HepG2 (cell line): ENCODE measurements at regions not wholly inside any gene's neighbourhood (a gene's known extent, or its start where the extent isn't known, plus 50 kb on each side); places are given as distances from the start of the nearest gene placed in this dataset.

Experiments
- ATAC-seq: fragments of 200-7000 bp; cut with Tn5 transposase; 3 replicates; pipeline ENCODE4 v1.9.1; 2020; ENCODE audit warnings: mild to moderate bottlenecking, moderate library complexity
- BruUV-seq: library from RNA; stranded (reverse); fragments of 400-500 nt; replicated peaks from 2 replicates; lab custom pipeline; 2021; lab: Mats Ljungman, UMichigan
- CTCF ChIA-PET: fragments of 300-600 bp; formaldehyde crosslinking; extraction: SDS; loops from one replicate; lab custom pipeline; 2021; ENCODE audit warnings: low total read pairs, inconsistent platforms, low intra/inter-chr PET ratio; lab: Yijun Ruan, JAX
- POLR2A ChIA-PET: fragments of 350-600 bp; sonication (Branson Sonifier 250); formaldehyde crosslinking; loops from one replicate; lab custom pipeline; 2020; ENCODE audit warnings: antibody characterized with exemption, inconsistent platforms; lab: Yijun Ruan, JAX
- DNase-seq: peaks from one replicate; pipeline ENCODE4 v3.0.0-alpha.2; 2015; ENCODE audit warnings: low spot score
- FAIRE-seq: peaks from 3 replicates; lab custom pipeline; 2011; peaks lifted over from hg19 to GRCh38; lab: Jason Lieb, UNC
- H2AFZ ChIP-seq: one replicate; pipeline ENCODE4 v1.6.1; 2011; ENCODE audit warnings: low read length, inconsistent platforms
- H3K27ac ChIP-seq: fragments of 300-600 bp; 3 replicates; pipeline ENCODE4 v1.8.0; 2011; ENCODE audit warnings: mixed run types, mild to moderate bottlenecking, mixed read lengths, low read length, inconsistent platforms; ENCODE audit not compliant: insufficient read depth; ENCODE audit errors: extremely low read length
- H3K27me3 ChIP-seq, 2 experiments: fragments of 200-600 bp in 1 of 2; 2 replicates in 1 of 2; 3 replicates in 1 of 2; pipeline versions ENCODE4 v1.6.0 to v1.8.0; 2011; ENCODE audit warnings: low read length in 2 of 2, mild to moderate bottlenecking in 2 of 2, moderate library complexity in 2 of 2, inconsistent platforms in 1 of 2; ENCODE audit not compliant: insufficient read depth in 2 of 2, control insufficient read depth in 1 of 2
- H3K36me3 ChIP-seq, 2 experiments: fragments of 200-600 bp in 1 of 2; replicated peaks in 1 of 2; 2 replicates in 1 of 2; 3 replicates in 1 of 2; pipeline versions ENCODE4 v1.5.1 to v1.8.0; 2011; ENCODE audit warnings: low read length in 2 of 2, inconsistent platforms in 1 of 2; ENCODE audit not compliant: insufficient read depth in 2 of 2, control insufficient read depth in 1 of 2
- H3K4me1 ChIP-seq: 2 replicates; pipeline ENCODE4 v1.5.1; 2012; ENCODE audit warnings: low read length, inconsistent platforms; ENCODE audit not compliant: insufficient read depth
- H3K4me2 ChIP-seq: 2 replicates; pipeline ENCODE4 v1.6.0; 2011; ENCODE audit warnings: low read depth, low read length, inconsistent platforms
- H3K4me3 ChIP-seq, 3 experiments: fragments of 200-600 bp in 1 of 3; sonication (generic), shearing (Covaris generic) in 1 of 3; replicated peaks in 1 of 3; 2 replicates each; pipeline ENCODE4 v1.5.1; 2011 to 2016; ENCODE audit warnings: low read length in 3 of 3, inconsistent platforms in 2 of 3, low read depth in 2 of 3, mild to moderate bottlenecking in 2 of 3, control low read depth in 1 of 3, mixed read lengths in 1 of 3; ENCODE audit not compliant: insufficient read depth in 1 of 3
- H3K79me2 ChIP-seq: one replicate; pipeline ENCODE4 v1.6.1; 2011; ENCODE audit warnings: low read length, inconsistent platforms; ENCODE audit not compliant: insufficient read depth
- H3K9ac ChIP-seq: 2 replicates; pipeline ENCODE4 v1.6.0; 2011; ENCODE audit warnings: mild to moderate bottlenecking, low read depth, low read length, inconsistent platforms; ENCODE audit not compliant: insufficient read depth
- H3K9me3 ChIP-seq: 2 replicates; pipeline ENCODE4 v1.5.1; 2012; ENCODE audit warnings: mild to moderate bottlenecking, low read length
- H4K20me1 ChIP-seq: 2 replicates; pipeline ENCODE4 v1.6.0; 2011; ENCODE audit warnings: inconsistent platforms, mild to moderate bottlenecking, low read length, moderate library complexity; ENCODE audit not compliant: insufficient read depth
- CCAR2 ChIP-seq: fragments of 200-400 bp; formaldehyde crosslinking; optimal IDR thresholded peaks from 2 replicates; pipeline ENCODE3; 2018; ENCODE audit warnings: low read depth, mild to moderate bottlenecking, low read length, moderate library complexity
- ZNF34 ChIP-seq: sonication (generic); formaldehyde crosslinking; IDR thresholded peaks from 2 replicates; pipeline ENCODE4 v1.4.0; 2020; ENCODE audit warnings: mild to moderate bottlenecking, missing genetic modification reagents, borderline replicate concordance
- WGBS: methylation state at CpG from one replicate; pipeline ENCODE4 v1.1.6; 2017; ENCODE audit warnings: low lambda C conversion rate; 5-methylcytosine and 5-hydroxymethylcytosine counted together
- in situ Hi-C: cut with HindIII; loops from 2 replicates; pipeline ENCODE4 v1.10.0; 2017; ENCODE audit warnings: low pct_unique_long_range_greater_than_20kb; ENCODE audit not compliant: extremely low pct_ligation_motif_present
- intact Hi-C: fragments of 100-400 bp; cut with micrococcal nuclease; formaldehyde crosslinking; loops from one replicate; pipeline ENCODE4 v1.10.0; 2022; ENCODE audit not compliant: unreplicated experiment
- TF ChIP-seq, protein P1 (sequence below): sonication (generic); formaldehyde crosslinking; IDR thresholded peaks from 2 replicates; pipeline ENCODE4 v1.4.0; 2020; ENCODE audit warnings: missing genetic modification reagents; ENCODE audit errors: not compliant biosample characterization
- TF ChIP-seq, protein P2 (sequence below): sonication (generic); formaldehyde crosslinking; IDR thresholded peaks from 2 replicates; pipeline ENCODE4 v1.5.0; 2020; ENCODE audit warnings: missing genetic modification reagents, mild to moderate bottlenecking, borderline replicate concordance
- TF ChIP-seq, protein P3 (sequence below): sonication (generic); formaldehyde crosslinking; IDR thresholded peaks from 2 replicates; pipeline ENCODE4 v1.8.0; 2022; ENCODE audit warnings: missing genetic modification reagents, mild to moderate bottlenecking, moderate library complexity, borderline replicate concordance
- TF ChIP-seq, protein P4 (sequence below): sonication (generic); formaldehyde crosslinking; IDR thresholded peaks from 2 replicates; pipeline ENCODE4 v1.4.0; 2020; ENCODE audit warnings: missing genetic modification reagents, mild to moderate bottlenecking, borderline replicate concordance

DNA sequence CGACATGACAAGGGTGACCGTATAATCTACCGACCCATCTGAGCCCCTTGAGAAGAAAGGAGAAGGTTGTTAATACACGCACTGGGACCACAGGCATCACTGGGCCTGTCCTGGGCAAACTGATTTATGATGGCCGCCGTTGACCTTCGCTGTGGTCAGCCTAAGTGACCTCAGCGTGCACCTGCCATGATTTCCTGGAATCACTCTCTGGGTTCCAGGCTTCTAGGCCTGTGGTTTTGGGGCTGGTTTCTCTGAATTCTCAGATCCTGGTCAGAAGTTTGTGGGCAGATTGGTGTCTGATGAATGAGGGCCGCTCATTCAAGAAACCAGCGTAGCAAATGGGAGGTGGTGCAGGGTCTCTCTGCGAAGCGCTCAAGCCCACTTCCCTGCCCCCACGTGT is 64.0 kb downstream of the SIK1 start:
- no peaks in the 10 kb centered on the region for H3K36me3 ChIP-seq
- TF ChIP-seq ZNF34 (CRISPR knock-in tag): no peak
- TF ChIP-seq CCAR2: no peak
- TF ChIP-seq, protein P1, sequence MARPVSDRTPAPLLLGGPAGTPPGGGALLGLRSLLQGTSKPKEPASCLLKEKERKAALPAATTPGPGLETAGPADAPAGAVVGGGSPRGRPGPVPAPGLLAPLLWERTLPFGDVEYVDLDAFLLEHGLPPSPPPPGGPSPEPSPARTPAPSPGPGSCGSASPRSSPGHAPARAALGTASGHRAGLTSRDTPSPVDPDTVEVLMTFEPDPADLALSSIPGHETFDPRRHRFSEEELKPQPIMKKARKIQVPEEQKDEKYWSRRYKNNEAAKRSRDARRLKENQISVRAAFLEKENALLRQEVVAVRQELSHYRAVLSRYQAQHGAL (CRISPR knock-in tag): no peak
- TF ChIP-seq, protein P2, sequence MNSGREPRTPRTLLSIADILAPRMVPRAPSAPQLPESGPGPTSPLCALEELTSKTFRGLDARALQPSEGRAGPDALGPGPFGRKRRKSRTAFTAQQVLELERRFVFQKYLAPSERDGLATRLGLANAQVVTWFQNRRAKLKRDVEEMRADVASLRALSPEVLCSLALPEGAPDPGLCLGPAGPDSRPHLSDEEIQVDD (CRISPR knock-in tag): no peak
- TF ChIP-seq, protein P3, sequence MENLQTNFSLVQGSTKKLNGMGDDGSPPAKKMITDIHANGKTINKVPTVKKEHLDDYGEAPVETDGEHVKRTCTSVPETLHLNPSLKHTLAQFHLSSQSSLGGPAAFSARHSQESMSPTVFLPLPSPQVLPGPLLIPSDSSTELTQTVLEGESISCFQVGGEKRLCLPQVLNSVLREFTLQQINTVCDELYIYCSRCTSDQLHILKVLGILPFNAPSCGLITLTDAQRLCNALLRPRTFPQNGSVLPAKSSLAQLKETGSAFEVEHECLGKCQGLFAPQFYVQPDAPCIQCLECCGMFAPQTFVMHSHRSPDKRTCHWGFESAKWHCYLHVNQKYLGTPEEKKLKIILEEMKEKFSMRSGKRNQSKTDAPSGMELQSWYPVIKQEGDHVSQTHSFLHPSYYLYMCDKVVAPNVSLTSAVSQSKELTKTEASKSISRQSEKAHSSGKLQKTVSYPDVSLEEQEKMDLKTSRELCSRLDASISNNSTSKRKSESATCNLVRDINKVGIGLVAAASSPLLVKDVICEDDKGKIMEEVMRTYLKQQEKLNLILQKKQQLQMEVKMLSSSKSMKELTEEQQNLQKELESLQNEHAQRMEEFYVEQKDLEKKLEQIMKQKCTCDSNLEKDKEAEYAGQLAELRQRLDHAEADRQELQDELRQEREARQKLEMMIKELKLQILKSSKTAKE (CRISPR knock-in tag): no peak
- TF ChIP-seq, protein P4, sequence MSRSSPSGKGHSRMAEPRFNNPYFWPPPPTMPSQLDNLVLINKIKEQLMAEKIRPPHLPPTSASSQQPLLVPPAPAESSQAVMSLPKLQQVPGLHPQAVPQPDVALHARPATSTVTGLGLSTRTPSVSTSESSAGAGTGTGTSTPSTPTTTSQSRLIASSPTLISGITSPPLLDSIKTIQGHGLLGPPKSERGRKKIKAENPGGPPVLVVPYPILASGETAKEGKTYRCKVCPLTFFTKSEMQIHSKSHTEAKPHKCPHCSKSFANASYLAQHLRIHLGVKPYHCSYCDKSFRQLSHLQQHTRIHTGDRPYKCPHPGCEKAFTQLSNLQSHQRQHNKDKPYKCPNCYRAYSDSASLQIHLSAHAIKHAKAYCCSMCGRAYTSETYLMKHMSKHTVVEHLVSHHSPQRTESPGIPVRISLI (CRISPR knock-in tag): no peak
- TF ChIP-seq, all 625 proteins: peak for 0
- CTCF ChIA-PET: no interaction called here
- in situ Hi-C loops (no loop called here), intact Hi-C loops (loop anchor here (2.0 kb wide), 1 partner anchor 70 kb away; no protein-coding TSS in a partner anchor)
- no peak for ATAC-seq
- POLR2A ChIA-PET: no interaction called here
- 91% methylated on average over 9 of the region's 13 CpGs for WGBS
- no peaks in the 10 kb centered on the region for H3K79me2 ChIP-seq
- BruUV-seq: no TSS peak
- H3K27me3 ChIP-seq: peaks cover 9 to 69% of the 10 kb centered on the region in 2 experiments; a peak in 3 of 5 replicates
- no peak overlapping the region for H2AFZ ChIP-seq
- DNase-seq: no peak
- no peak overlapping the region for H3K4me3 ChIP-seq
- no peak overlapping the region for H3K9ac ChIP-seq
- H4K20me1 ChIP-seq: no peaks in the 10 kb centered on the region
- H3K9me3 ChIP-seq: no peaks in the 10 kb centered on the region
- FAIRE-seq: no peak
- H3K27ac ChIP-seq: no peak overlapping the region
- no peak overlapping the region for H3K4me2 ChIP-seq
- peaks cover 51% of the 10 kb centered on the region for H3K4me1 ChIP-seq
